Neural progenitor cell (in vitro differentiated cells): ENCODE measurements at regions not wholly inside any gene's neighbourhood (a gene's known extent, or its start where the extent isn't known, plus 50 kb on each side); places are given as distances from the start of the nearest gene placed in this dataset.

ENCODE experiments used
- DNase-seq: peaks from one replicate; pipeline ENCODE4 v3.0.0-alpha.2; 2016; ENCODE audit warnings: low spot score
- H2AFZ ChIP-seq: fragments of 200-600 bp; sonication (generic); replicated peaks from 2 replicates; pipeline ENCODE4 v1.6.1; 2016; ENCODE audit warnings: antibody characterized with exemption
- H3F3A ChIP-seq: fragments of 200-600 bp; sonication (generic); 2 replicates; pipeline ENCODE4 v1.6.1; 2016; ENCODE audit warnings: antibody characterized with exemption, low read depth
- H3K27ac ChIP-seq: fragments of 200-600 bp; sonication (generic); 2 replicates; pipeline ENCODE4 v1.5.1; 2016; ENCODE audit warnings: mild to moderate bottlenecking
- H3K27me3 ChIP-seq: fragments of 200-600 bp; sonication (generic); 2 replicates; pipeline ENCODE4 v1.6.1; 2016; ENCODE audit warnings: mild to moderate bottlenecking, moderate library complexity
- H3K36me3 ChIP-seq: fragments of 200-600 bp; sonication (generic); 2 replicates; pipeline ENCODE4 v1.5.1; 2016
- H3K4me1 ChIP-seq: fragments of 200-600 bp; sonication (generic); 2 replicates; pipeline ENCODE4 v1.6.1; 2016; ENCODE audit warnings: mixed run types
- H3K4me2 ChIP-seq: fragments of 200-600 bp; sonication (generic); 2 replicates; pipeline ENCODE4 v1.6.1; 2016
- H3K4me3 ChIP-seq: fragments of 200-600 bp; sonication (generic); 2 replicates; pipeline ENCODE4 v1.5.1; 2016
- H3K79me2 ChIP-seq: fragments of 200-600 bp; sonication (generic); 2 replicates; pipeline ENCODE4 v1.6.1; 2016; ENCODE audit warnings: low read depth
- H3K9ac ChIP-seq: fragments of 200-600 bp; sonication (generic); 2 replicates; pipeline ENCODE4 v1.6.1; 2016
- H3K9me3 ChIP-seq: fragments of 200-600 bp; sonication (generic); 2 replicates; pipeline ENCODE4 v1.5.1; 2016; ENCODE audit warnings: low read depth
- H4K20me1 ChIP-seq: fragments of 200-600 bp; sonication (generic); 2 replicates; pipeline ENCODE4 v1.6.1; 2016; ENCODE audit warnings: low read depth
- H3K27ac Mint-ChIP-seq: 3 replicates; pipeline ENCODE4 v1.8.0; 2021; ENCODE audit warnings: mixed read lengths
- H3K27me3 Mint-ChIP-seq: 2 replicates; pipeline ENCODE4 v1.8.0; 2022; ENCODE audit warnings: low read depth, mild to moderate bottlenecking, inconsistent platforms, moderate library complexity, mixed read lengths; ENCODE audit not compliant: insufficient read depth
- H3K36me3 Mint-ChIP-seq: 3 replicates; pipeline ENCODE4 v1.8.0; 2021; ENCODE audit warnings: mixed read lengths
- H3K4me1 Mint-ChIP-seq: 3 replicates; pipeline ENCODE4 v1.8.0; 2021; ENCODE audit warnings: mixed read lengths
- H3K4me3 Mint-ChIP-seq: 3 replicates; pipeline ENCODE4 v1.8.0; 2021; ENCODE audit warnings: mild to moderate bottlenecking, moderate library complexity, mixed read lengths
- H3K9me3 Mint-ChIP-seq: 3 replicates; pipeline ENCODE4 v1.8.0; 2020; ENCODE audit warnings: mixed read lengths
- CTCF ChIP-seq: fragments of 200-600 bp; sonication (generic); IDR thresholded peaks from 2 replicates; pipeline ENCODE4 v1.5.1; 2017; ENCODE audit warnings: antibody characterized with exemption, mild to moderate bottlenecking
- EZH2 ChIP-seq: fragments of 200-600 bp; sonication (generic); IDR thresholded peaks from 2 replicates; pipeline ENCODE4 v1.6.1; 2017; ENCODE audit warnings: antibody characterized with exemption, mild to moderate bottlenecking, moderate library complexity
- EZH2phosphoT487 ChIP-seq: fragments of 200-600 bp; sonication (generic); IDR thresholded peaks from 2 replicates; pipeline ENCODE4 v1.6.1; 2017; ENCODE audit warnings: antibody characterized with exemption

DNA sequence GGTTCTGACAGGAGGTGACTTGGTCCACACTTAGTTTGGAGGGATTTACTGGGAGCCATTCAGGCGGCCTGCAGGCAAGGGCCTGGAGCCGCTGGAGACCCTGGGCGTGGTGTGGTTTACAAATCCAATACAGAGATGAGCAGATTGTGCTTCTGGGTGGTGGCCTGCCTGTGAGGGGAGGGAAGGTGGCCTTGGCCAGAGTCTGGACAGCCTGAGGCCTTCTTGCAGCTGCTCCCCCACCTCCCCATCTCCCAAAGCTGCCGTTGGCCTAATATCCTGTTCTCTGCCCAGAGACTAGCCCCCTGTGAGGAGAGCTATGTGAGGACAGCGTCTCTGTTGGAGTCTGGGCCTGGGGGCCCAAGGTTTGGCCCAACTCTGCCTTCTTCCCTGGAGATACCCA lies 163.9 kb upstream of the MAMLD1 start:
- Mint-ChIP-seq H3K4me3 (no peak overlapping the region), H3K27ac (no peak overlapping the region), H3K36me3 (no peaks in the 10 kb centered on the region), H3K4me1 (peaks cover 2% of the 10 kb centered on the region), H3K27me3 (peaks cover 3% of the 10 kb centered on the region), H3K9me3 (peaks cover 5% of the 10 kb centered on the region)
- Histone ChIP-seq H3K4me1 (no peaks in the 10 kb centered on the region), H3K79me2 (no peaks in the 10 kb centered on the region), H4K20me1 (no peaks in the 10 kb centered on the region), H3K36me3 (no peaks in the 10 kb centered on the region), H3K9me3 (no peaks in the 10 kb centered on the region), H3K4me3 (no peak overlapping the region), H3K9ac (no peak overlapping the region), H3K27ac (no peak overlapping the region), H2AFZ (no peak overlapping the region), H3K4me2 (no peak overlapping the region), H3F3A (no peaks in the 10 kb centered on the region), H3K27me3 (no peaks in the 10 kb centered on the region)
- no peak for TF ChIP-seq EZH2
- TF ChIP-seq EZH2phosphoT487, result no peak
- TF ChIP-seq CTCF, result no peak
- DNase-seq, result no peak

DNA sequence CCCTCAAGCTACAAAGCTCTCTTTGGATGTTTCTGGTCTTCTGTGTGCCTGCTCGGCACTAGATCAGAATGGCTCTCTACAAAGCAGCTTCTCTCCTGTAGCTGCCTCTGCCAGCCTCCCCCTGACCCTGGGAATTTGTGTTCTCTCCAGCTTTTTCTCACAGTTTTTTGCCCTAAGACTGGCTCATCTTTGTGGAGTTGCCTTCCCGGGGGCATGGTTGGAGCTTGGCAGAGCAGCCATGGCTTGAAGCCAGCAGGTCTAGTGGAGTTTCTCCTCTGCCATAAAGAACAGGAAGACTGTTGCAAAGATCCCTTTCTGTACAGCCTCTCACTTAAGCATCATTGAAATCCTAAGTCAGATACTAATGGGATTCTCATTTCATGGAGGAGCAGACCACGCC lies 163.3 kb upstream of the MAMLD1 start:
- no peaks in the 10 kb centered on the region for H3F3A ChIP-seq
- H3K4me3 ChIP-seq, result no peak overlapping the region
- no peaks in the 10 kb centered on the region for H3K4me1 ChIP-seq
- H2AFZ ChIP-seq, result no peak overlapping the region
- peaks cover 5% of the 10 kb centered on the region for H3K9me3 Mint-ChIP-seq
- no peak overlapping the region for H3K9ac ChIP-seq
- no peaks in the 10 kb centered on the region for H3K36me3 ChIP-seq
- no peak overlapping the region for H3K27ac Mint-ChIP-seq
- H3K9me3 ChIP-seq, result no peaks in the 10 kb centered on the region
- peaks cover 3% of the 10 kb centered on the region for H3K27me3 Mint-ChIP-seq
- H4K20me1 ChIP-seq, result no peaks in the 10 kb centered on the region
- no peaks in the 10 kb centered on the region for H3K79me2 ChIP-seq
- H3K27me3 ChIP-seq, result no peaks in the 10 kb centered on the region
- no peaks in the 10 kb centered on the region for H3K36me3 Mint-ChIP-seq
- peaks cover 2% of the 10 kb centered on the region for H3K4me1 Mint-ChIP-seq
- no peak overlapping the region for H3K4me3 Mint-ChIP-seq
- H3K4me2 ChIP-seq, result no peak overlapping the region
- no peak for DNase-seq
- no peak overlapping the region for H3K27ac ChIP-seq
- TF ChIP-seq CTCF, result no peak
- no peak for TF ChIP-seq EZH2phosphoT487
- no peak for TF ChIP-seq EZH2

- H3K27me3 Mint-ChIP-seq, result peaks cover 5% of the 10 kb centered on the region
Measured at GRCh38 chrX:150200361-150200760, 162.8 kb upstream of the MAMLD1 start.

More at GRCh38 chrX:150200361-150200760, 162.8 kb upstream of the MAMLD1 start:
- Histone ChIP-seq H3F3A (no peaks in the 10 kb centered on the region), H2AFZ (no peak overlapping the region), H3K4me1 (no peaks in the 10 kb centered on the region), H4K20me1 (no peaks in the 10 kb centered on the region), H3K36me3 (no peaks in the 10 kb centered on the region), H3K27ac (no peak overlapping the region), H3K4me3 (no peak overlapping the region), H3K9me3 (no peaks in the 10 kb centered on the region), H3K27me3 (no peaks in the 10 kb centered on the region), H3K9ac (no peak overlapping the region), H3K4me2 (no peak overlapping the region), H3K79me2 (no peaks in the 10 kb centered on the region)
- Mint-ChIP-seq H3K4me1 (peaks cover 2% of the 10 kb centered on the region), H3K36me3 (no peaks in the 10 kb centered on the region), H3K27ac (no peak overlapping the region), H3K9me3 (peaks cover 3% of the 10 kb centered on the region), H3K4me3 (no peak overlapping the region)
- TF ChIP-seq EZH2phosphoT487 (no peak), EZH2 (no peak), CTCF (no peak)
- DNase-seq, result no peak
